ENCODE measurements at regions not wholly inside any gene's neighbourhood (a gene's known extent, or its start where the extent isn't known, plus 50 kb on each side); places are given as distances from the start of the nearest gene placed in this dataset.

GRCh38 chr16:26668026-26668425 is 398.7 kb upstream of the C16orf82 start:
- DNase-seq (no peak), ATAC-seq (ENCODE audit: poor library complexity) (no peak)
- ChIA-PET CTCF (no interaction called here), POLR2A (no interaction called here)
- no peaks in the 10 kb centered on the region for H3K9me3 ChIP-seq (ENCODE audit: control insufficient read depth in 1 of 2, insufficient read depth in 1 of 2, low read length in 2 of 2)
- Mint-ChIP-seq H3K9me3 (no peaks in the 10 kb centered on the region), H3K4me3 (no peak overlapping the region), H3K4me1 (ENCODE audit: low read depth) (no peaks in the 10 kb centered on the region), H3K27ac (no peak overlapping the region), H3K27me3 (peaks cover 16% of the 10 kb centered on the region), H3K36me3 (ENCODE audit: low read depth) (no peaks in the 10 kb centered on the region)
- peaks cover 0 to 2% of the 10 kb centered on the region in 2 experiments for H3K27me3 ChIP-seq (ENCODE audit: control insufficient read depth in 1 of 2, insufficient read depth in 2 of 2, low read length in 2 of 2)
- intact Hi-C loops (cut with DNase I, micrococcal nuclease): loop anchor here in 1 of 2 experiments (10.0 kb wide), 1 partner anchor 63 kb away; no protein-coding TSS in a partner anchor
- no peak for TF ChIP-seq CTCF (IDR thresholded peaks at IDR 0.05)
- no peaks in the 10 kb centered on the region for H3K36me3 ChIP-seq (ENCODE audit: insufficient read depth, low read length)
- H3K4me1 ChIP-seq (ENCODE audit: insufficient read depth, low read length): peaks cover 4% of the 10 kb centered on the region
- no peak overlapping the region for H3K4me3 ChIP-seq (ENCODE audit: low read length)
- H3K27ac ChIP-seq (ENCODE audit: low read depth in 1 of 2, low read length in 2 of 2): no peak overlapping the region

GRCh38 chr16:26672206-26672605 is 394.5 kb upstream of the C16orf82 start:
- H3K4me1 Mint-ChIP-seq (ENCODE audit: low read depth): no peaks in the 10 kb centered on the region
- no peak for TF ChIP-seq CTCF (IDR thresholded peaks at IDR 0.05)
- no peak overlapping the region for H3K27ac ChIP-seq (ENCODE audit: low read depth in 1 of 2, low read length in 2 of 2)
- peaks cover 1% of the 10 kb centered on the region for H3K4me1 ChIP-seq (ENCODE audit: insufficient read depth, low read length)
- no peaks in the 10 kb centered on the region for H3K36me3 ChIP-seq (ENCODE audit: insufficient read depth, low read length)
- H3K36me3 Mint-ChIP-seq (ENCODE audit: low read depth): no peaks in the 10 kb centered on the region
- POLR2A ChIA-PET: no interaction called here
- CTCF ChIA-PET: no interaction called here
- H3K27me3 Mint-ChIP-seq: no peaks in the 10 kb centered on the region
- no peak overlapping the region for H3K4me3 ChIP-seq (ENCODE audit: low read length)
- no peak overlapping the region for H3K27ac Mint-ChIP-seq
- no peak overlapping the region for H3K4me3 Mint-ChIP-seq
- DNase-seq (peak in 1 of 14 experiments; percentile 3), ATAC-seq (ENCODE audit: poor library complexity) (no peak)
- H3K27me3 ChIP-seq (ENCODE audit: control insufficient read depth in 1 of 2, insufficient read depth in 2 of 2, low read length in 2 of 2): no peaks in the 10 kb centered on the region
- H3K9me3 Mint-ChIP-seq: peaks cover 4% of the 10 kb centered on the region
- no peaks in the 10 kb centered on the region for H3K9me3 ChIP-seq (ENCODE audit: control insufficient read depth in 1 of 2, insufficient read depth in 1 of 2, low read length in 2 of 2)
- intact Hi-C loops (cut with DNase I, micrococcal nuclease): no loop called here

- intact Hi-C loops (cut with DNase I, micrococcal nuclease): no loop called here
- POLR2A ChIA-PET: no interaction called here
- H3K4me1 ChIP-seq (ENCODE audit: insufficient read depth, low read length): no peaks in the 10 kb centered on the region
- H3K4me3 Mint-ChIP-seq: no peak overlapping the region
- no peaks in the 10 kb centered on the region for H3K27me3 Mint-ChIP-seq
- ATAC-seq (ENCODE audit: poor library complexity) (no peak), DNase-seq (no peak)
- no peaks in the 10 kb centered on the region for H3K36me3 ChIP-seq (ENCODE audit: insufficient read depth, low read length)
- no peak overlapping the region for H3K4me3 ChIP-seq (ENCODE audit: low read length)
- H3K27ac ChIP-seq (ENCODE audit: low read depth in 1 of 2, low read length in 2 of 2): no peak overlapping the region
- CTCF ChIA-PET: no interaction called here
- no peaks in the 10 kb centered on the region for H3K27me3 ChIP-seq (ENCODE audit: control insufficient read depth in 1 of 2, insufficient read depth in 2 of 2, low read length in 2 of 2)
- TF ChIP-seq CTCF (IDR thresholded peaks at IDR 0.05): no peak
- H3K4me1 Mint-ChIP-seq (ENCODE audit: low read depth): no peaks in the 10 kb centered on the region
- peaks cover 4% of the 10 kb centered on the region for H3K9me3 Mint-ChIP-seq
- H3K27ac Mint-ChIP-seq: no peak overlapping the region
- H3K36me3 Mint-ChIP-seq (ENCODE audit: low read depth): no peaks in the 10 kb centered on the region
- H3K9me3 ChIP-seq (ENCODE audit: control insufficient read depth in 1 of 2, insufficient read depth in 1 of 2, low read length in 2 of 2): no peaks in the 10 kb centered on the region
Observed at GRCh38 chr16:26673011-26673410, 393.7 kb upstream of the C16orf82 start.
